ENCODE measurements at regions not wholly inside any gene's neighbourhood (a gene's known extent, or its start where the extent isn't known, plus 50 kb on each side); places are given as distances from the start of the nearest gene placed in this dataset.

DNA sequence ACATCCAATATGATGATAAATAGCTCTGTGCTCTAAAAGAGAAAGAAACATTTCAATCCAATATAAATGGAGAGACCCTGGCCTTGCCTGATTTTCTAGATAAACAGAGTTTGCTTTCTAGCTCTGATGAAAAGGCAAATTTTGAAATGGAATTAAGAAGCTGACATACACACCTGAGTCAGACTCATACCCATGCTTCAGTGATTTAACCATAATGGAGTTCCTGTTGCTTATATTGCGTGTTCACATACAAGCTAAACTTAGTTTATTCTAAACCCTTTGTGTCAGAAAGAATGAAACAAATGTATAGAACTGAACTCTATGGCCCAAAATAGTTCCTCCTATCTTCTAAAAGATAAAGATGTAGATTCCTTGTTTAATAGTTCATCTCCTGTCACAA is 760.8 kb upstream of the ARPP21 start:
- TF ChIP-seq, protein P1, sequence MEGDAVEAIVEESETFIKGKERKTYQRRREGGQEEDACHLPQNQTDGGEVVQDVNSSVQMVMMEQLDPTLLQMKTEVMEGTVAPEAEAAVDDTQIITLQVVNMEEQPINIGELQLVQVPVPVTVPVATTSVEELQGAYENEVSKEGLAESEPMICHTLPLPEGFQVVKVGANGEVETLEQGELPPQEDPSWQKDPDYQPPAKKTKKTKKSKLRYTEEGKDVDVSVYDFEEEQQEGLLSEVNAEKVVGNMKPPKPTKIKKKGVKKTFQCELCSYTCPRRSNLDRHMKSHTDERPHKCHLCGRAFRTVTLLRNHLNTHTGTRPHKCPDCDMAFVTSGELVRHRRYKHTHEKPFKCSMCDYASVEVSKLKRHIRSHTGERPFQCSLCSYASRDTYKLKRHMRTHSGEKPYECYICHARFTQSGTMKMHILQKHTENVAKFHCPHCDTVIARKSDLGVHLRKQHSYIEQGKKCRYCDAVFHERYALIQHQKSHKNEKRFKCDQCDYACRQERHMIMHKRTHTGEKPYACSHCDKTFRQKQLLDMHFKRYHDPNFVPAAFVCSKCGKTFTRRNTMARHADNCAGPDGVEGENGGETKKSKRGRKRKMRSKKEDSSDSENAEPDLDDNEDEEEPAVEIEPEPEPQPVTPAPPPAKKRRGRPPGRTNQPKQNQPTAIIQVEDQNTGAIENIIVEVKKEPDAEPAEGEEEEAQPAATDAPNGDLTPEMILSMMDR (IDR thresholded peaks at IDR 0.05; ENCODE audit: low read depth, low read length): no peak
- H3K4me3 ChIP-seq (ENCODE audit: low read depth, low read length): no peak overlapping the region
- in situ Hi-C loops (cut with HindIII; ENCODE audit: low sequenced_read_pairs): no loop called here
- DNase-seq (ENCODE audit: low read depth, low spot score): no peak

DNA sequence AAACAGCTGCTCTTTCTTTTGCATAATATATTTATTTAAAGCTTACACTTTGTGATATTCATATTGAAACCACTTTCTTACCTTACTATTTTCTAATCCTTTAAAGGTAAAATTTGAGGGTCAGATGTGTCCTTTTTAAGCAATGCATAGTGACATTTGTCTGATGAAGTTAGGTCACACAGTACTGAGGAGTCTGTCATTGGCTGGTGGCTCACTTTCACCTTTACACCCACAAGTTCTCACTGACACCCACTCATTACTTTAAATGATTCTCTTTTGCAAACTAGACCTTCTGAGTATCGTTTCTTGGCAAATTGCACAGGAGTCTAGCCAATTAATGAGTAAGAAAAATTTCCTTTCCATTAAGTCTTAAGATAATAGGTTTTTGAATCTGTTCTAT is 758.3 kb upstream of the ARPP21 start:
- DNase-seq (ENCODE audit: low read depth, low spot score): no peak
- in situ Hi-C loops (cut with HindIII; ENCODE audit: low sequenced_read_pairs): no loop called here
- TF ChIP-seq, protein P1 (IDR thresholded peaks at IDR 0.05; ENCODE audit: low read depth, low read length): no peak
- no peak overlapping the region for H3K4me3 ChIP-seq (ENCODE audit: low read depth, low read length)

GRCh38 chr3:34882764-34883163 is 756.6 kb upstream of the ARPP21 start:
- TF ChIP-seq, protein P1 (IDR thresholded peaks at IDR 0.05; ENCODE audit: low read depth, low read length): peak; percentile 30
- DNase-seq (ENCODE audit: low read depth, low spot score): no peak
- in situ Hi-C loops (cut with HindIII; ENCODE audit: low sequenced_read_pairs): no loop called here
- no peak overlapping the region for H3K4me3 ChIP-seq (ENCODE audit: low read depth, low read length)

DNA sequence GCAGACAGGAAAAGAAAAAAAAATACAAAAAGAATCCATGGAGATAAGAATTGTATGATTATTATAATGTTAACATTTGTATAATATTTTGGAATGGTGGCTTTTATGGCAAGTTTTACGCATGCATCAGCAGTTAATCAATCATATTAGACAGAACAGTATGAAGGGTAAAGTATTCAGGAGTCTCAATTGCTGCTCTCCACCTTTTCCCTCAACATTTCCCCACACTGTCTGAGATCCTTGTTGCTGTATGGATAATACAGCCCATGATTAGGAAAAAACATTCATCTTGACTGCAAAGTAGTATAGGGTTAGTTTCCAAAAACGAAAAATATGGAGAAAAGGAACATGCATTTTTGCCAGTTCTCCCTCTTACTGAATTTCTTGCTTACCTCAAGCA is 755.3 kb upstream of the ARPP21 start:
- no peak for DNase-seq (ENCODE audit: low read depth, low spot score)
- H3K4me3 ChIP-seq (ENCODE audit: low read depth, low read length): no peak overlapping the region
- TF ChIP-seq, protein P1 (IDR thresholded peaks at IDR 0.05; ENCODE audit: low read depth, low read length): no peak
- in situ Hi-C loops (cut with HindIII; ENCODE audit: low sequenced_read_pairs): no loop called here

GRCh38 chr3:34886443-34886842 is 752.9 kb upstream of the ARPP21 start:
- no peak for DNase-seq (ENCODE audit: low read depth, low spot score)
- H3K4me3 ChIP-seq (ENCODE audit: low read depth, low read length): no peak overlapping the region
- TF ChIP-seq, protein P1 (IDR thresholded peaks at IDR 0.05; ENCODE audit: low read depth, low read length): no peak
- in situ Hi-C loops (cut with HindIII; ENCODE audit: low sequenced_read_pairs): no loop called here

DNA sequence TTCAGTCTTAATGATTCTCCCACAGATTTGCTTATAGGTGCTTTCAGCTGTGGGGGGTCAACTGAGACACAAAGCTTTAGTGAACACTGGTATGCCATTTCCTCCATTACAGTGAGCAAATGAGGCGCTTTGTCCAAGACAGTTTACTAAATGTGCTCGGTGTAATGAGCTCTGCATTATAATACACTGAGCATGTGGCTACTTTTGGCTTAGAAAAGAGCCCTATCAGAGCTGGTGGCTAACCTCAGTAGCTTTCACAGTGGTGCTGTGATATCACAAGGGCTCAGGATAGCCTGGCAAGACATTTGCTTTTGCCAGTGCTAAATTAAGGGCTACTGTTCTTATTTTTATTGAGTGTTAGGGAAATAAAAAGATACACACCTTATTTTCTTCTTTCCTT is 749.7 kb upstream of the ARPP21 start:
- DNase-seq (ENCODE audit: low read depth, low spot score): no peak
- TF ChIP-seq, protein P1 (IDR thresholded peaks at IDR 0.05; ENCODE audit: low read depth, low read length): no peak
- in situ Hi-C loops (cut with HindIII; ENCODE audit: low sequenced_read_pairs): no loop called here
- no peak overlapping the region for H3K4me3 ChIP-seq (ENCODE audit: low read depth, low read length)

DNA sequence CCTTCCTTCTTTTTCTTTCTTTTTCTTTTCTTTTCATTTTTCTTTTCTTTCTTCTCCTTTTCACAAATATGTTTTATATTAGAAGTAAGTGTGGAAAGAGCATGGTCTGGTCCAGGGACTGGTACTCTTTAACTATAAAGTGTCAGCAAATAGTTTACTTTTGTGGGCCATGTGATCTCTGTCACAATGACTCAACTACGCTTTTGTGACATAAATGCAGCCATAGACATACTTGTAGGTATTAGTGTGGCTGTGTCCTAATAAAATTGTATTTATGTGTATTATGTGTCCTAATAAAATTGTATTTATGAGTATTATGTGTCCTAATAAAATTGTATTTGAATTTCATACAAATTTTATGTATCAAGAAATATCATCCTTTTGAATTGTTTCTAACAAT is 749.1 kb upstream of the ARPP21 start:
- in situ Hi-C loops (cut with HindIII; ENCODE audit: low sequenced_read_pairs): no loop called here
- H3K4me3 ChIP-seq (ENCODE audit: low read depth, low read length): no peak overlapping the region
- TF ChIP-seq, protein P1 (IDR thresholded peaks at IDR 0.05; ENCODE audit: low read depth, low read length): no peak
- no peak for DNase-seq (ENCODE audit: low read depth, low spot score)
